DMS153 (cell line): ENCODE measurements at regions not wholly inside any gene's neighbourhood (a gene's known extent, or its start where the extent isn't known, plus 50 kb on each side); places are given as distances from the start of the nearest gene placed in this dataset.

ENCODE experiments used
- DNase-seq: peaks from one replicate; lab custom pipeline; 2025; lab: John Stamatoyannopoulos, UW

- DNase-seq: no peak
These were observed 179.4 kb downstream of the ACTL7B start for GRCh38 chr9:108676355-108676754.

- no peak for DNase-seq
These were observed 180.1 kb downstream of the ACTL7B start for GRCh38 chr9:108675708-108676107.

GRCh38 chr9:108674766-108675530 lies 180.8 kb downstream of the ACTL7B start:
- DNase-seq: no peak

GRCh38 chr9:108673386-108673785 lies 182.4 kb downstream of the ACTL7B start:
- DNase-seq: no peak

- DNase-seq: no peak
These were observed 183.2 kb downstream of the ACTL7B start for GRCh38 chr9:108672475-108673190.

GRCh38 chr9:108671794-108672193 lies 184.0 kb downstream of the ACTL7B start:
- DNase-seq: no peak

GRCh38 chr9:108671176-108671575 lies 184.6 kb downstream of the ACTL7B start:
- DNase-seq: no peak

GRCh38 chr9:108668938-108669335 lies 186.8 kb downstream of the ACTL7B start:
- DNase-seq: no peak

GRCh38 chr9:108668191-108668937 lies 187.4 kb downstream of the ACTL7B start:
- no peak for DNase-seq

GRCh38 chr9:108666240-108666784 lies 189.5 kb downstream of the ACTL7B start:
- DNase-seq: no peak

- DNase-seq: no peak
These were observed 190.1 kb downstream of the ACTL7B start for GRCh38 chr9:108665521-108666239.

GRCh38 chr9:108664309-108665255 lies 191.2 kb downstream of the ACTL7B start:
- DNase-seq: no peak

GRCh38 chr9:108663422-108663821 lies 192.4 kb downstream of the ACTL7B start:
- no peak for DNase-seq

GRCh38 chr9:108662956-108663355 lies 192.8 kb downstream of the ACTL7B start:
- no peak for DNase-seq

GRCh38 chr9:108662091-108662875 lies 193.5 kb downstream of the ACTL7B start:
- DNase-seq: no peak

GRCh38 chr9:108656566-108656965 lies 199.2 kb downstream of the ACTL7B start:
- no peak for DNase-seq

GRCh38 chr9:108655818-108656217 lies 200.0 kb downstream of the ACTL7B start:
- no peak for DNase-seq

- no peak for DNase-seq
These were observed 201.2 kb downstream of the ACTL7B start for GRCh38 chr9:108654566-108654965.

- DNase-seq: no peak
These were observed 202.9 kb downstream of the ACTL7B start for GRCh38 chr9:108652851-108653250.

GRCh38 chr9:108650826-108651225 lies 205.0 kb downstream of the ACTL7B start:
- no peak for DNase-seq
